Lower lobe of right lung (tissue), 2 donors: ENCODE measurements at regions not wholly inside any gene's neighbourhood (a gene's known extent, or its start where the extent isn't known, plus 50 kb on each side); places are given as distances from the start of the nearest gene placed in this dataset.

Source experiments
- ATAC-seq, 2 donors: fragments of 200-7000 bp; cut with Tn5 transposase; one replicate each; pipeline ENCODE4 v1.9.1; 2020 to 2022; ENCODE audit warnings: mild to moderate bottlenecking in 2 of 2, moderate library complexity in 2 of 2
- DNase-seq: peaks from one replicate; pipeline ENCODE4 v3.0.0-alpha.2; 2020
- H3K27ac ChIP-seq: fragments of 200-600 bp; one replicate; pipeline ENCODE4 v1.8.0; 2022
- H3K27me3 ChIP-seq: fragments of 200-600 bp; one replicate; pipeline ENCODE4 v1.8.0; 2022; ENCODE audit warnings: low read depth
- H3K36me3 ChIP-seq: fragments of 200-600 bp; one replicate; pipeline ENCODE4 v1.8.0; 2022; ENCODE audit warnings: mild to moderate bottlenecking
- H3K4me1 ChIP-seq: fragments of 200-600 bp; one replicate; pipeline ENCODE4 v1.8.0; 2022
- H3K4me3 ChIP-seq: fragments of 200-600 bp; one replicate; pipeline ENCODE4 v1.8.0; 2022; ENCODE audit warnings: mild to moderate bottlenecking
- H3K9me3 ChIP-seq: fragments of 200-600 bp; one replicate; pipeline ENCODE4 v1.8.0; 2022
- intact Hi-C: fragments of 100-400 bp; cut with DNase I; formaldehyde crosslinking; loops from one replicate; pipeline ENCODE4 v1.11.0; 2022
- TF ChIP-seq, protein P1 (sequence below): fragments of 200-600 bp; IDR thresholded peaks from one replicate; pipeline ENCODE4 v1.8.0; 2022; ENCODE audit warnings: antibody characterized with exemption, mild to moderate bottlenecking
- donor health status: DM: no; HTN: yes; CAD: no; lungs with severe emphysema.

DNA sequence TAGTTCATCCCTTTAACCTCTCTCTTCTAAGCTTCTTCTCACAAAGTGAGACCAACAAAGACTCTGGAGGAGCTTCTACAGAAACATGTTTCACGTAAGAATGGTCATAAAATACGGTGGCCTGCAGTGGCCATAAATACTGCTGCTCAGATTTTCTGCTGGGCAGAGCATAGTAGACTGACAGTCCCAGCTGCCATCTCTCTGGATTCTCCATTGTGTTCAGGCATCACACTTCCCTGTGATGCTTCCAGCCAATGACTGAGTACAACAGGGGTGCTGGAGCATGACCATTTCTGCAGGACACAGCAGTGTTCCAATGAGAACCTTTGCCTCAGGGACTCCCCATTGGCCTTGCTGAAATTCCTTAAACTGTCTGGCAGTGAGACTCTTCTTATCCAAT, 392.6 kb downstream of the MMUT start:
- Histone ChIP-seq H3K9me3 (no peaks in the 10 kb centered on the region), H3K27ac (no peak overlapping the region), H3K4me1 (no peaks in the 10 kb centered on the region), H3K4me3 (no peak overlapping the region), H3K36me3 (no peaks in the 10 kb centered on the region), H3K27me3 (no peaks in the 10 kb centered on the region)
- ATAC-seq (no peak), DNase-seq (no peak)
- intact Hi-C loops = no loop called here
- TF ChIP-seq, protein P1, sequence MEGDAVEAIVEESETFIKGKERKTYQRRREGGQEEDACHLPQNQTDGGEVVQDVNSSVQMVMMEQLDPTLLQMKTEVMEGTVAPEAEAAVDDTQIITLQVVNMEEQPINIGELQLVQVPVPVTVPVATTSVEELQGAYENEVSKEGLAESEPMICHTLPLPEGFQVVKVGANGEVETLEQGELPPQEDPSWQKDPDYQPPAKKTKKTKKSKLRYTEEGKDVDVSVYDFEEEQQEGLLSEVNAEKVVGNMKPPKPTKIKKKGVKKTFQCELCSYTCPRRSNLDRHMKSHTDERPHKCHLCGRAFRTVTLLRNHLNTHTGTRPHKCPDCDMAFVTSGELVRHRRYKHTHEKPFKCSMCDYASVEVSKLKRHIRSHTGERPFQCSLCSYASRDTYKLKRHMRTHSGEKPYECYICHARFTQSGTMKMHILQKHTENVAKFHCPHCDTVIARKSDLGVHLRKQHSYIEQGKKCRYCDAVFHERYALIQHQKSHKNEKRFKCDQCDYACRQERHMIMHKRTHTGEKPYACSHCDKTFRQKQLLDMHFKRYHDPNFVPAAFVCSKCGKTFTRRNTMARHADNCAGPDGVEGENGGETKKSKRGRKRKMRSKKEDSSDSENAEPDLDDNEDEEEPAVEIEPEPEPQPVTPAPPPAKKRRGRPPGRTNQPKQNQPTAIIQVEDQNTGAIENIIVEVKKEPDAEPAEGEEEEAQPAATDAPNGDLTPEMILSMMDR = no peak

DNA sequence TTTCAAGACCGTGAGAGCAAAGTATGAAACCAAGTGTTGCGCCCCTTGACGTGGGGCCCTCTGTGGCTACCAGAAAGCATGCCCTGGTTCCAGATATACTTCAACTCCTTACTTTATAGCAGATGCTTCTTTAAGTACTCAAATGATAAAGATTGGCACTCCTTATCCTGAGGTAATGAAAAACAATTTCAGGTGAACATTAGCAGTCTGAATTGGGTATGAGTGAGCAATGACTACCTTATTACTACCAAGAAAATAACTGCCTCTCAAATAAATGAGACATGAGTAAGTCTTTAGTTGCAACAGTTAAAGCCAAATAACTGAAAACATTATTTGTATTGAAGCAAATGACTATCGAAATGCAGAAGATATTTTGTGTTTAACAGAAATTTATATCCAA, 408.7 kb downstream of the MMUT start:
- no peak overlapping the region for H3K27ac ChIP-seq
- ATAC-seq (no peak), DNase-seq (no peak)
- H3K4me3 ChIP-seq = no peak overlapping the region
- H3K9me3 ChIP-seq = no peaks in the 10 kb centered on the region
- H3K4me1 ChIP-seq = no peaks in the 10 kb centered on the region
- no peaks in the 10 kb centered on the region for H3K27me3 ChIP-seq
- TF ChIP-seq, protein P1 = no peak
- intact Hi-C loops = no loop called here
- no peaks in the 10 kb centered on the region for H3K36me3 ChIP-seq

DNA sequence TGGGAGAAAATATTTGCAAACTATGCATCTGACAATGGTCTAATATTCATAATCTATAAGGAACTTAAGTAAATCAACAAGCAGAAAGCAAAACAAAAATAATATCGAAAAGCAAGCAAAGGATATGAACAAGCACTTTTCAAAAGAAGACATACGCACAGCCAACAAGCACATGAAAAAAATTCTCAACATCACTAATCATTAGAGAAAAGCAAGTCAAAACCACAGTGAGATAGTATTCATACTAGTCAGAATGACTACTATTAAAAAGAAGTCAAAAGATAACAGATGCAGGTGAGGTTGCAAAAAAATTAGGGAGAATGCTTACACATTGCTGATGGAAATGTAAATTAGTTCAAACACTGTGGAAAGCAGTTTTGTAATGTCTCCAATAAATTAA, 410.2 kb downstream of the MMUT start:
- DNase-seq = no peak
- H3K27ac ChIP-seq = no peak overlapping the region
- H3K36me3 ChIP-seq = no peaks in the 10 kb centered on the region
- H3K4me1 ChIP-seq = no peaks in the 10 kb centered on the region
- intact Hi-C loops = no loop called here
- H3K4me3 ChIP-seq = no peak overlapping the region
- H3K9me3 ChIP-seq = no peaks in the 10 kb centered on the region
- TF ChIP-seq, protein P1 = no peak
- H3K27me3 ChIP-seq = no peaks in the 10 kb centered on the region
- no peak for ATAC-seq

DNA sequence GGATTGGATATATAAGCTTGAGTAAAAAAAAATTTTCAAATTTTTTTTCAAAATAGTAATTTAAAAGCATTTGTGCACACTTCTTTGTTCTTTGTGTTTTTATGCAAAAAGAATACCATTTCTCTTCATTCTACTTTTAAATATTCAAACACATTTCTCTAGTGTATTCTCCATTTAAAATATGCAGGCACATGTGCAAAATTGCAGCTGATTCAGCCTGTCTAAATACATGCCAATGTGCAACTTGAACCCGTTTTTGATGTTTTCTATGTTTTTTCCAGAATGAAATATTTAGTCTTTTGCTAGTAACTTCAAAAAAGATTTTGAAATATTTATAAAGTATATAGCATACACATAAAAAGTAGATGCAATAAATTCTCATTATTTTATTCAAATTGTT, 411.8 kb downstream of the MMUT start:
- ATAC-seq (no peak), DNase-seq (no peak)
- no peak overlapping the region for H3K4me3 ChIP-seq
- TF ChIP-seq, protein P1 = no peak
- H3K4me1 ChIP-seq = no peaks in the 10 kb centered on the region
- intact Hi-C loops = no loop called here
- no peak overlapping the region for H3K27ac ChIP-seq
- no peaks in the 10 kb centered on the region for H3K27me3 ChIP-seq
- no peaks in the 10 kb centered on the region for H3K9me3 ChIP-seq
- H3K36me3 ChIP-seq = no peaks in the 10 kb centered on the region

DNA sequence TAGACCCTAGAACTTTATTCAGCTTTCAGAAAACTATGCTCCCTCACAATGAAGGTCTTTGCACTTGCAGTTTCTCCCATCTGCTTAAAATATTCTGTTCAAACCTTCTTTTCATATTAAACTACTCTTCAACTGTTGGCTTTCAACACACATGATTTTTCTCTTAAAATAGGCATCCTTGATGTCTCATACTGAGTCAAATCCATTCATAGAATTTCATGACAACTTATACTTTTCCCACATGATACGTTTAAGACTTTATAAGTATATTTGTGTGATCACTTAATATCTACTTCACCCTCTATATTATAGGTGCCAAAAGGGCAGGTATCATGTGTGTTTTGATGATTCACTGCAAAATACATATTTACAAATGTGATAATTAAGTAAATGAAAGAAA, 412.5 kb downstream of the MMUT start:
- Histone ChIP-seq H3K27me3 (no peaks in the 10 kb centered on the region), H3K4me3 (no peak overlapping the region), H3K4me1 (no peaks in the 10 kb centered on the region), H3K9me3 (no peaks in the 10 kb centered on the region), H3K27ac (no peak overlapping the region), H3K36me3 (no peaks in the 10 kb centered on the region)
- intact Hi-C loops = no loop called here
- TF ChIP-seq, protein P1 = no peak
- no peak for DNase-seq
- no peak for ATAC-seq

DNA sequence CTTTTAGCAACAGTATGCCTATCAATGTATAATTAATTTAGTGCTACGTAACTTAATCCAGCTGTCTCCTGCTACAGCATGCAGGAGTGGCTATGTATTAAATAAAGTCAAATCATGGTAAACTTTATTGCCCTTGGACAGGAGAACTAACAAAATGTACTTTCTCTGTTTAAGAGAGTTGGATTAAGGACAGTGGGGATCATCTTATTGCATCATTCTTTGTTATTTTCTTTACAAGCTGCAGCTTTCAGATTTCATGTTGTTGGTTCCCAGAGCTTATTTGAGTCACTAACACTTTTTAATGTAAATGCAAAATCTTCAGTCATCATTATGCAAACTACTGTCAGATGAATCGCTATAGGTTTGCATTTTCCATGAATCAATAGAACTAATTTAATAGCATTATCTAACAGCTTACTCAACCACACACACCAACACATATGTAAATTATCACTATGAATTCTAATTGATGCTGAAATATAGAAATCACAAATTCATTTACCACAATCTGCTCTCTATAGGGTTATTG, 424.7 kb downstream of the MMUT start:
- ATAC-seq (no peak), DNase-seq (no peak)
- H3K9me3 ChIP-seq = no peaks in the 10 kb centered on the region
- no peak overlapping the region for H3K27ac ChIP-seq
- H3K4me1 ChIP-seq = no peaks in the 10 kb centered on the region
- intact Hi-C loops = no loop called here
- no peaks in the 10 kb centered on the region for H3K36me3 ChIP-seq
- H3K27me3 ChIP-seq = no peaks in the 10 kb centered on the region
- no peak overlapping the region for H3K4me3 ChIP-seq
- TF ChIP-seq, protein P1 = no peak
